NB4 (cell line): ENCODE measurements at regions not wholly inside any gene's neighbourhood (a gene's known extent, or its start where the extent isn't known, plus 50 kb on each side); places are given as distances from the start of the nearest gene placed in this dataset.

Source experiments
- CTCF ChIP-seq: IDR thresholded peaks from one replicate; pipeline ENCODE4 v1.5.1; 2012; ENCODE audit warnings: low read depth, low read length
- MAX ChIP-seq: IDR thresholded peaks from 2 replicates; pipeline ENCODE4 v1.6.1; 2011; ENCODE audit warnings: low read depth, low read length
- POLR2A ChIP-seq: IDR thresholded peaks from 2 replicates; pipeline ENCODE4 v1.6.1; 2011; ENCODE audit warnings: mild to moderate bottlenecking; ENCODE audit not compliant: insufficient read length; ENCODE audit errors: extremely low read depth

- TF ChIP-seq CTCF (no peak), POLR2A (no peak), MAX (no peak)
These were observed 68.5 kb upstream of the GSE1 start for GRCh38 chr16:85544668-85545067.
